LNCaP clone FGC (cell line): ENCODE measurements at regions not wholly inside any gene's neighbourhood (a gene's known extent, or its start where the extent isn't known, plus 50 kb on each side); places are given as distances from the start of the nearest gene placed in this dataset.
A peak's percentile ranks its signal among the peaks of the same experiment; 100 is the strongest.

ENCODE experiments used
- DNase-seq: peaks from one replicate; pipeline ENCODE4 v3.0.0-alpha.2; 2011; ENCODE audit warnings: low read depth
- H3K4me3 ChIP-seq: 2 replicates; pipeline ENCODE4 v1.5.1; 2011; ENCODE audit warnings: mild to moderate bottlenecking, low read depth, low read length, control low read depth
- TF ChIP-seq, protein P1 (sequence below): IDR thresholded peaks from 2 replicates; pipeline ENCODE4 v1.5.1; 2012; ENCODE audit warnings: mild to moderate bottlenecking; ENCODE audit not compliant: control insufficient read depth, insufficient read depth; ENCODE audit errors: extremely low read depth

DNA sequence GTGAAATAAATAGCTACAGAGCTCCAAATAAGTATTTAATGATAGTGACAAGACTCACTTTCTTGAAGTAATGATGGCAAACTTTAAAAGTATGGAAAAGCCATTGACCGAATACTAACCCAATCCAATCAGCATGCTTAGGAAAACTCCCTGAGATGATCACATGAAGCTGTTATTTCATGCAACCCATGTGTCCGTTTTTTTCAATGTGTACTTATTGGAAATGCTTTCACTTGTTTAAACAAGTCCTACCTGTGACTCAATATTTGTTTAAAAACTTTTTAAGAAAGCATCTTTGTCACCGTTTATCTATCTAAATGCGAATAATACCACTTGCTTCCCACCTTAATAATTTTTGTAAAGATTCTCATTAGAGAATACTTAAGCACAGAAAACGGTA lies 185.8 kb downstream of the NRIP1 start:
- TF ChIP-seq, protein P1, sequence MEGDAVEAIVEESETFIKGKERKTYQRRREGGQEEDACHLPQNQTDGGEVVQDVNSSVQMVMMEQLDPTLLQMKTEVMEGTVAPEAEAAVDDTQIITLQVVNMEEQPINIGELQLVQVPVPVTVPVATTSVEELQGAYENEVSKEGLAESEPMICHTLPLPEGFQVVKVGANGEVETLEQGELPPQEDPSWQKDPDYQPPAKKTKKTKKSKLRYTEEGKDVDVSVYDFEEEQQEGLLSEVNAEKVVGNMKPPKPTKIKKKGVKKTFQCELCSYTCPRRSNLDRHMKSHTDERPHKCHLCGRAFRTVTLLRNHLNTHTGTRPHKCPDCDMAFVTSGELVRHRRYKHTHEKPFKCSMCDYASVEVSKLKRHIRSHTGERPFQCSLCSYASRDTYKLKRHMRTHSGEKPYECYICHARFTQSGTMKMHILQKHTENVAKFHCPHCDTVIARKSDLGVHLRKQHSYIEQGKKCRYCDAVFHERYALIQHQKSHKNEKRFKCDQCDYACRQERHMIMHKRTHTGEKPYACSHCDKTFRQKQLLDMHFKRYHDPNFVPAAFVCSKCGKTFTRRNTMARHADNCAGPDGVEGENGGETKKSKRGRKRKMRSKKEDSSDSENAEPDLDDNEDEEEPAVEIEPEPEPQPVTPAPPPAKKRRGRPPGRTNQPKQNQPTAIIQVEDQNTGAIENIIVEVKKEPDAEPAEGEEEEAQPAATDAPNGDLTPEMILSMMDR: no peak
- DNase-seq: peak; percentile 71
- no peak overlapping the region for H3K4me3 ChIP-seq

DNA sequence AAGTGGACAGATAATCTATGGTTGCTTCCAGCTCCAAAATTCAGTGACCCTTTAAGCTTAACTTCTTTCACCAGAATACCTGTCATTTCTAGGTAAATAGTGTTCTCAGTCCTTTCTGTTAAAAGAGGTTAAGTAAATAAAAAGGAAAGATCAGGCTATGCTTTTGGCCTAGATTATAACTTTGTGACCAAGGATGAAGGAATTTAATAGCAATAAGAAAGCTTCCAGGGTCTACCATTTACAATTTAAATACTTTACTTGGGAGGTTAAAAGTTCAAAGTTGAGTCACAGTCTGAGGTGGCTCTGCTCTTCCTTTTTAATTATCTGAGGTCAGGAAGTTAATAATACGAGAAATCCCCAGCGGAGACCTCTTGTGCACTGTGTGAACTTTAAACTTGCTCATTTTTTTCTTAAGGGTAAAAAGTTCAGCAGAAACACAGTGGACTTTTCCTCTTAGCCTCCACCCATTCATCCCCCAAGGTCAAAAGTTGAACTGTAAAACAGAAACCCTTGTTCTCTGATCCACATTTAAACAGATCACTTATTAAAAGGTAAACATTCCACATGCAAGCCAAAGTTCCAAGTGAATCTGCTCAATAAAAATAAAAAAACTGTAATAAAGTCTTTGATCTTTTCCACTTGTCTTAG lies 187.1 kb downstream of the NRIP1 start:
- DNase-seq: no peak
- H3K4me3 ChIP-seq: no peak overlapping the region
- TF ChIP-seq, protein P1: no peak

DNA sequence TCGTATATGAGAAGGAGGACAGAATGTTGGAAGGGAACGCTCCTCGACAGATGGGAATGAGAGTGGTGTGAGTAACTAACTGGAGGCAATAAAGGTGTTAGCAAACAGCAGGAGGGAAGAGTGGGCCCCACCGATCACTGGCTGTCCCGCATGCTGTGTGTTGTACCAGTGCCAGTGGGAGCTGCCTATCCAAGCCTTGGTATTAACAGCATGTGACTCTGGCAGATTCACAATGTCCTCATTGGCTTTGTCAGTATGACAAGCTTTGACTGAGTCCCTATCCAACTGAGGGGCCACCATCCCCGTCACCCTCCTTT lies 188.3 kb downstream of the NRIP1 start:
- TF ChIP-seq, protein P1: no peak
- no peak overlapping the region for H3K4me3 ChIP-seq
- DNase-seq: no peak

DNA sequence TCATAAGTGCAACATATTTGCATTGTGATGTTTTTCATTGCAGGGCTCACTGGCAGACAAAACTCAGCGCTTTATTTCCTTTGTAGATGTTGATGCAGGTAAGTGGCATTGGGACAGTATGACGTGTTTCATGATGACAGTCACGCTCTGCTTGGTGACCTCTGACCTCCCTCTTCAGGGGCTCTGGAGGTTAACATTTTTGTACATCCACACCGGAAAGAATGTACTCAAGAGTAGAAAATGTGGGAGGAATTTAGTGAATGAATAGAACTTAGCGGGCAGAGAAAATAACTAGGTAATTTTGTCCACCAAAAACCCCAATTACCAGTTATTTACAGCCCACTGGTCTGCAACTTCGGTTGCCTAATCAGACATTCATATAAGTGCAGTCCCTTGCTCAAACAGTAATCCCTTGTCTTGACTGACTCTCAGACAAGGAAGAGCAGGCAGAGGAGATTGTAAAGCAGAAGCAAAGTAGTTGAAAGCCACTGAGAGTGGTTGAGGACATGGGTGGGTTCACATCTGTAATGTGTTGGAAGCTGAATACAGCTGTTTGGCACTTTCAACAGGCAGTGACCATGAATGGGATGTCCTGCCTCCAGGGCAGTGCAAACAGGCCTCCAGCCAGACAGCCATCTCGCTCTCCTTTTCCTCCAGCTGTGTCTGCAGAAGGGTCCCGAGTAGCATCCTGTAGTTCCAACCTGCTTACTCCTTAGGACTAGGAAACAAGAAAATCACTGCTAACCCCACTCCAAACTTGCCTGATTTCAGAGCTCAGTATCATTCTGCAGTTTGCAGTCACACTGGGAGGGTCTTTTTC lies 188.9 kb downstream of the NRIP1 start:
- no peak for DNase-seq
- TF ChIP-seq, protein P1: no peak
- H3K4me3 ChIP-seq: no peak overlapping the region

DNA sequence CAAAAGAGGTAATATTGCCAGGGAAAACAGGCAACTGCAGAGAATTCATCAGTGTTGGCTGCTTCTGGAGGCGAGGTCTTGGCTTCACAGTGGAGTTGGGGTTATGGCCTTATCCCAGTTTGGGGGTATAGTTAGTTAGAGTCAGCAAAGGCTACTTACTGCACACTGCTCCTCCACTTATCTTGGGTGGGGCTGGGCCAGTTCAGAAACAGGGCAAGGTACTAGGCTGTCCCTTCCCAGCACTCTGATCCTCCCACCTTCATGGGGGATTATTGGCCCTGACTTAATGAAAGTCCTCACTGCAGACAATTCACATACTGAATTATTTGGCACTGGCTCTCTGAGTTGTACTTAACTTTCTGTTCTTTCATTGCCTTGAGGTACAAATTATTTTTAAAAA lies 189.6 kb downstream of the NRIP1 start:
- TF ChIP-seq, protein P1: no peak
- no peak overlapping the region for H3K4me3 ChIP-seq
- no peak for DNase-seq

DNA sequence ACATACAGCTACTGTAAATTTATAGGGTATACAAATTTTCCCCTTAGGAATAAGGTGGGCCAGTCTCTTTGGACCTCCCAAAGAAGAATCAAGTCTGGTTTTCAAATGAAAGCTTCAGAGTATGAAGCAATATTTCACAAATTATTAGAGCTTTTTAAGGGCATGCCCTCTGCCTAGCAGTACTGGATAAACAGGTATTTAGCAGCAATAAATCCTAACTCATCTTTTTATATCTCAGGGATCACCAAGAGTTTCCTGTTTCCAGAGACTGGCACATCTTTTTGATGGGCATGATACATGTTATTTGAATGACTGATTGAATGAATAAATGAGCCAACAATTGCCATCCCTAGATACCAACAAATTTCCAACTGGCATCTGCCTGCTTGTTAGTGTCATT lies 190.4 kb downstream of the NRIP1 start:
- H3K4me3 ChIP-seq: no peak overlapping the region
- peak; percentile 46 for DNase-seq
- TF ChIP-seq, protein P1: no peak
